ENCODE measurements at regions not wholly inside any gene's neighbourhood (a gene's known extent, or its start where the extent isn't known, plus 50 kb on each side); places are given as distances from the start of the nearest gene placed in this dataset.

DNA sequence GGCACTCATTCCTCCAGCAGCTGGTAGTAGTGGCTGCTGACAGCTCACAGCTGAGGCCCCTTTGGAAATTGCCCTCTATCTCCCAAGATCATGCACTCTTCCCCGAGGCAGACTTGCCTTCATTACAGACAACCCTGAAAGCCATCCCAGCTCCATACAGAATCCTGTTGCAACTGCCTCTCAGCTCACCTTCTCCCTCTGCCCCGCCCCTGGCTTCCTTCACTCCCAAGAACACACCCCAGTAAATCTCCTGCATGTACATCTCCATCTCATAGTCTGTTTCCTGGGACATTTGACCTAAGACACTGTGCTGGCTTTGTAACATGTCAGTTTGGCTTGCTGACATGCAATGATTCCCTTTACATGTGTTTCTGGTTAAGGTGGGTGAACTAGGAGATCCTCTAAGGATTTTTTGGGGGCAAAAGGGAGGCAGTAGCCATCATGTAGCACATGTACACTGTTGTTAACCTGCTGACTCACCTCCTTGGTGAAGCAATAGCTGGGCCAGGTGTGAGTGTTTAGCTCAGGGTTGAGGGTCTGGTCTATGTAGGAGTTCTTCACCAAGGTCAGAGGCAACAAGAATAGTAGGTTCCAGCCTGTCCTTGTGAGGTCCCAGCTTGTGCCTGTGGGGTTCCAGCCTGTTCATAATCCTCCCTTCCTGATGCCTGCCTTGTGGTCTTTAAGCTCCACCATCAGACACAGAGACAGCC lies 179.6 kb downstream of the CSNK2A3 start:
- no peak for DNase-seq

DNA sequence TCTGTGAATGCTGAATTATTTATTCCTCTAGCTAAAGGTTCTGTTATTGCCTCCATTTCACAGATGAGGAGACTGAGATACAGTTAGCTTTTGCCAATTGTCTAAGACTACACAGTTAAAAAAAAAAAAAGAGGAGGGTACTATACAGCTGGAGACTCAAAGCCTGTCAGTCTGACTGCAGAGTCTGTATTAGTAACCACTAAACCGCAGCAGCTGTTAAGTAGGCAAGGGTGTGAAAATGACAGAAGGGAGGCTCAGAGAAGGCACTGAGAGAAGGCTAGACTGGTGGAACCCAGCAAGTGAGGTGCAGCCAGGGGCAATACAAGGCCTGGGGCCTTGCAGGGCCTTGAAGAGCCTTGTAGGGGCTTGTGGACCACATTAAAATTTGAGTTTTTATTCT lies 181.2 kb downstream of the CSNK2A3 start:
- DNase-seq: no peak

DNA sequence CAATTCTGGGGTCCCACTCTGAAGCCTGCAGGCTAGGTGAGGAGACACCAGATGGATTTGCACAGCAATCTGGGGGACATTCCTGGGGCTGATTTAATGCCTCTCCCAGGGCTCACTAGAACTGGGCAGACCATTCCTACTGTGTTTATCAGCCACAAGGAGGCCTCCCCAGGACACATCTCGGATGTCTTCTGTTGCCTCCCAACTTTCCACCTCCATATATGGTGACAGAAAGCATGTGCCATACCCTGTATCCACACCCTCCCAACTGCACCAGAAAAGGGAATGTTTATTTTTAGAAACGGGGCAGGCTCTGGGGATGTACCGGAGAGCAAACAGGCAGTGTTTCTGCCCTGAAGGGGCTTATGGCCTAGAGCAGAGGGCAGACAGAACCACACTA lies 181.8 kb downstream of the CSNK2A3 start:
- no peak for DNase-seq

- no peak for DNase-seq
Measured at GRCh38 chr11:11170352-11171084, 182.5 kb downstream of the CSNK2A3 start.

- no peak for DNase-seq
Measured at GRCh38 chr11:11169715-11170351, 183.2 kb downstream of the CSNK2A3 start.

DNA sequence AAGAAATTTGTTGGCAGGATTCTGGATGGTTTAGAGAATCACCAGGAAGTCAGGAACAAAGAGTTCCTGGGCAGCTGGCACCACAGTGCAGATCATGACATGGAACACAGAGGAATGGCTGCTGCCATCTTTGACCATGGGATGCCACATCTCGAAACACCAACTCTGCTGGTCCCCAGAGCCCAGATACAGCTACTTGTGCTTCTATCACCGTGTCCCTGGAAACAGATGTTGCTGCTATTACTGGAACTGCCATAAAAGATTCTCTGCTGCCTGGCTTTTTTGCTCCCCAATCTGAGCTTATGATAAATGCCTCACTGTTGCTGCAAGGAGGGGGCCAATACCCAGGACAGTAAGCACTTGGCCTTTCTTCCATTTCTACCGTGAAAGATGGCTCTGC lies 185.2 kb downstream of the CSNK2A3 start:
- DNase-seq: no peak

GRCh38 chr11:11164334-11164690 lies 188.7 kb downstream of the CSNK2A3 start:
- no peak for DNase-seq

- DNase-seq: no peak
Measured at GRCh38 chr11:11163669-11164333, 189.2 kb downstream of the CSNK2A3 start.

DNA sequence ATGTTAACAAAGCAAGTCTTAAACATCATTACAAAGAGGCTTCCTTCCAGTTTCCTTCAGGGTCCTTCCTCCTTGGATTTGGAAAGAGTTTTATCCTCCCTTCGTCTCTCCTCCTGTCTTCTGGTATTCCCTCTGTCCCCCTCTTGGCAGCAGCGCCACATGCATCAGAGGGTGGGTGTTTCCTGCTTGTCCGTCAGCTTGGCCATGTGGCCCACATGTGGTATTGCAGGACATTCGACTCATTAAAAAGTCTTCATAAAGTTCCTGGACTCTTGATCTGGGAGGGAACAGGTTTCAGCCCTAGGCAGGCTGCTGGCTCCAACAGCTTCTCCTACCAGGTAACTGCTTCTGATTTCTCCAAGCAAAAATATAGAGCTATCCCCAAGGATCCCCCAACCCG lies 189.8 kb downstream of the CSNK2A3 start:
- no peak for DNase-seq

GRCh38 chr11:11157185-11157584 lies 195.9 kb downstream of the CSNK2A3 start:
- peak; percentile 76 for DNase-seq

DNA sequence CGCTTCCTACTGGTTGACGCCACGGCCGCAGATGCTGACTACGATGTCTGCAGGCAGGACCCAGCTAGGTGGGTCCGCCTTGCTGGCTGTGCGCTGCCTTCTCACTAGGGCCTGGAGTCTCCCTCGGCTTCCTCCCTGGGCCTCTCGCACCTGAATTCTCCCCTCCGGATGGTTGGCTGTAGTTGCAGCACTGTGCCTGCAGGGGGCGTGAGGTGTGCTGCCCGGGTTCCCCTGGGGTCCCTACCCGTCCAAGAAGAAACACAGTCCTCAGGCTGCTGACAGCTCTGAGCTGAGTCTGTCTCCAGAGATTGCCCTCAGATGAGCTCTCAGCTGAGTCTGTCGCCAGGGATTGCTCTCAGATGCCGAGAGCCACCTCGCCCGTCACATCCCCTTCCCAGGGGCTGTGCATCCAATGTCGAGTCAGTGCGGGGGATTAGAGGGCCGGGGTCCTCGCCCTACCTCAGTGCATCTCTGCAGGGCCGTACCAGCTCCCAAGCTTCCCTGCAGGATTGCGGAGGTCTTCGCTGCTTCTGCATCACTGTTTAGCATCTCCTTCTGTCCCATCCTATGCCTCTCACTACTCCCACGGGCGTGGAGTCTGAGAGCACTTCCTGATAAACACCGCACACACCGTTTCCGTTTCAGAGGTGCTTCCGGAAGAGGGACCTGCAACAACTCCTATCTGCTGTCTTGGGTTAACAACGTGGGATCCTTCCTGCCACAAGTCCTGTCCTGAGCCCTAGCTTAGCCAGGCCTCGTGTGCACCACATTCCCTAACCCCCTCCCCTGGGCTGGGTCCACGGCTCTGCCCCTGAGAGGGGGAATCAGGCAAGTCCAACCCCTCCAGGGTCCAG lies 196.9 kb downstream of the CSNK2A3 start:
- peak; percentile 82 for DNase-seq

DNA sequence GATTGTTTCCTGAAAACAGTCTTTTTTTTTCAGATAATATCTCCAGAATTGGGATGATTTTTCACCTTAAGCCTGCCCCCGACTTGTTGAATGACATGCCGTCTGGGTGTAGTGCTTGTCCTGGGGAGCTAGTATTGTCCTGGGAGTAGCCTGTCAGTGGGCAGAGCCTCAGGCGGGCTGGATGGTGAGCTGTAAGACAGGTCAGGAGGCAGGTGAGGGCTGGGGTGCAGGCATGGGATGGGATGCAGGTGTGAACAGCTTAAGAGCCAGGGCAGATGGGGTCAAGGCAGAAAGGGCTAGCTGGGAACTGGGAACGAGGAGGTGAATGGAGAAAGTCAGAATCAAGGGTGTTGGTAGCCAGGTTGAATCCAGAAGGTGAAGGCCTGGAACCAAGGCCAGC lies 200.2 kb downstream of the CSNK2A3 start:
- DNase-seq: no peak

- DNase-seq: no peak
Measured at GRCh38 chr11:11149671-11150459, 203.2 kb downstream of the CSNK2A3 start.

DNA sequence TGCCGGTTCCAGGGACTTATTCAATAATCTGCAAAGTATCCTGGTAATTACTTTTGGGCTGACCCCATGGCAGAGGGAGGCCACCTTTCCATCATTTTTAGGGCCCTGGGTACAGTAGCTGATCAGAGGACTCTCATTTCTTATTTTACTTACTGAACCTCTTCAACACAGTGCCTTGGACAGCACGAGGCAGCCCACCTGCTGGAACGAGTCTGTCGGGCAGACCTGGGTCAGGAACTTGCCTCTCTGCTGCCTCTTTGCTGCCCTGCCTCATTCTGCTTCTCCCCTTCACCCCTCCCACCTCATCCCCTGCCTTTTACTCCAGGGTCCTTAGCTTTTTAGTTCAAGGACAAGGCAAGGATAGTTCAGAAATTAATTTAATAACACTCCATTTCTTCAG lies 204.5 kb downstream of the CSNK2A3 start:
- no peak for DNase-seq

GRCh38 chr11:11148104-11148509 lies 204.9 kb downstream of the CSNK2A3 start:
- DNase-seq: peak; percentile 97

DNA sequence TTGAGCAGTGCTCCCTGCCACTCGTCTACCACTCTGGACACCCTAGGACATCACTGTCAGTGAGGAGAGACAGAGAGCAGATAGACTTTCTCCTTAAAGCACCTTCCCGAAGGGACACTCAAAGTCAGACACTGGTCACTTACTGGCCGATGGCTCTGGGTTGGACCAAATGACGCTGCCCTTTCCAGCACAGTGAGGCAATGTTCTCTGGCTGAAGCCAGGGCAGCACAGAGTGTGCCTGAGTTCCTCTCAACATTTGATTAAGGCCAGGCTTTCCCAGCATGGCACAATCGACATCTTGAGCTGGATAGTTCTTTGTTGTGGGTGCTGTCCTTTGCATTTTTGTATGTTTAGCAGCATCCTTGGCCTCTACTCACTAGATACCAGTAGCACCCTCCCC lies 206.2 kb downstream of the CSNK2A3 start:
- no peak for DNase-seq

DNA sequence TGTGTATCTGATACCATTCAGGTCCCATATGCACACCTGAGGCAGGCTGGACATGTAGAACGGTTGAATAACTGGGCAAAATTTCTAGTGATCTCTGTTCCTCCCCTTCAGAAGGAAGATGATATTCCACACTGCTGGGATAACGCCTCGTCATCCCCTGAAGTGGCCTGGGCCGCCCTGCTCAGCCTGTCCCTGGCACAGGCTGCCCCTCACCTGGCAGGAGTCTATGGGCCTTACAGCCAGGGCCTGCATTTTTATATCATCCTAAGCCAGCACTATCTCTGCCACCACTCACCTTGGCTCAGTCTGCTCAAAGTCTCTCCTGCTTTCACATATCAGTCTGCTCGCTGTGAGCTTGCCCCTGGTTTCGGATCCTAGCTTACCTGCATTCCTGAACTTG lies 209.2 kb downstream of the CSNK2A3 start:
- peak; percentile 29 for DNase-seq

GRCh38 chr11:11142430-11142829 lies 210.6 kb downstream of the CSNK2A3 start:
- DNase-seq: no peak

DNA sequence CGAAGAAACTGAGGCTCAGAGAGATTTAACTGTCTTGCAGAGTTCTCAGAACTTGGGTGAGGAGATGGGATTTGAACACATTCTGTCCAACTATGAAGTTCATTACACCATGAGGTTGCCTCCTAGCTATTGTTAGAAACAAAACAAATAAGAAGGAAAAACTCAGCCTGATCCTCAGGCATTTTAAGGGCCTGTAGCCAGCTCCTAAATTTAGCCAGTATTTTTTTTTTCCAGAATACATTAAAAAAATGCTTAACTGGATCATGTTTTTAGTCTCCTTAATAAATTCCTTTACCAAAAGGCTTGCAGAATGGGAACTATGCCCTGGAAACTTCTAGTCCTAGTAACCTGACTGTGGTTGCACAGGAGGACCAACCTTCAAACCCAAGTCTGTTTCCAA lies 212.0 kb downstream of the CSNK2A3 start:
- no peak for DNase-seq

DNA sequence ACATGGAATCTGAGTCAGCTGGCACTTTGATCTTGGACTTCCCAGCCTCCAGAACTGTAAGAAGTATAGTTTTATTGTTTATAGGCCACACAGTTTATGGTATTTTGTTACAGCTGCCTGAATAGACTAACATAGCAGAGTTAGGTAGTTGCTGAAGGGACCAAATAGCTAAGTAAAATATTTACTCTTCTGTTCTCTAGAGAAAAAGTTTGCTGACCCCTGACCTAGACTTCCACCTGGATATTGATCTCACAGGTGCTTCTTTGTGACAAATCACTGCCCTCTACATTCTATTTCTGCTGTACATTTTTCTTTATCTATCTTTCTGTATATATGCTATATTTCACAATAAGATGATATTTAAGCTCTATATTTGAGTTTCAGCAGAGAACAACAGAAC lies 212.5 kb downstream of the CSNK2A3 start:
- DNase-seq: no peak

DNA sequence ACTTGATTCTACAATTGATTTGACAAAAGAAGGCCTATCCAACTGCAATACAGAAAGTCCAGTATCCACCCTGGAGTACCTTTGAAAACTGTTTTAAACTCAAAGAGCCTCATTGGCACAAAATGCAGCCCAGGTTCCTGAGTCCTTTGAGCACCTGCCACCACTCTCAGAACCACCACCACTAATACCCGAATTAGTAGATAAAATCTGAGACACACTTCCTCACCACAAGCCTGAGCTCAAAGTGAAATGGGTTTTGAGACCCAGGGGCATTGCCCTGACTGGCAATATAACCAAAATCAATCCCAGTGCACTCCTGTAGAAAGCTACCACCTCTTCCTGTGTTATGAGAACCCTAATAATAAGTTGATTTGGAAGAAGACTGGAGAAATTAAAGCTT lies 215.7 kb downstream of the CSNK2A3 start:
- DNase-seq: no peak
